ENCODE measurements at regions not wholly inside any gene's neighbourhood (a gene's known extent, or its start where the extent isn't known, plus 50 kb on each side); places are given as distances from the start of the nearest gene placed in this dataset.

DNA sequence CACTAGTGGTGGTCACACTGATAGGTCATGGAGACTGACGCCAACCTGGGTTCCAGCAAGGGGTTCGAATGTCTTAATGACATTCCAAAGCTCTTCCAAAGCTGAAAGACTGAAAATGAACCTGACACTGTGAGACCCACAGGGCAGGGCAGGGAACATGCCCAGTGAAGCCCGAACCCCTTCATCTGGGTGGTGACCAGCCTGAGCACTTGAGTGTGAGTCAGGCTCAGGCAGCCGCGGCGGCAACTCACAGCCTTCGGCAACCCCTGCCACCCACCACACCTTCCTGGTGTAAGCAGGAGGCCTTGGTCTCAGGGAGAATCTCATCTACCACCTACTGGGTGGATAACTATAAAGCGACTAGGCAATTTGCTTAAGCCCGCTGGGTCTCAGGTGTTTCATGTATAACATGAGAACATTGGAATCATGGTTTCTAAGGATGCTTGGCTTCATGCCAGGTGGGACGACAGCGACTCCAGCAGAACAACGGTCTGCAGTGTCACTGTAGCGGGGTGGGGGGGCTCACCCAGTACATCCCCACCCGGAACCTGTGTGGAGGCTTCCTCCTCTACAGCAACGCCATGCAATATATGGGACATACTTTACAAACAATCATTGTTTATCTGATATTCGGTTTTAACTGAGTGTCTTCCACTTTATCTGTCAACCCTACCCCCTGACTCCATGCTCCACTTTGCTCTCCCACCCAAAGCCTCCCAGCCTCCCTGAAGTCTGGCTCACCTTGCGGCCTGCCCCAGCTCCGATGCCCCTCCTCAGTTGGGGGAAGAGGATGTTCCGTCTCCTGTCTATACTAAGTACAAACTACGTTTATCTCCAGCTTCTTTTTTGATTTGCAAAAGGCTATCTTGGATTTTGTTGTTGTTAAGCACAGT lies 125.0 kb upstream of the MEF2A start:
- TF ChIP-seq, protein P1, sequence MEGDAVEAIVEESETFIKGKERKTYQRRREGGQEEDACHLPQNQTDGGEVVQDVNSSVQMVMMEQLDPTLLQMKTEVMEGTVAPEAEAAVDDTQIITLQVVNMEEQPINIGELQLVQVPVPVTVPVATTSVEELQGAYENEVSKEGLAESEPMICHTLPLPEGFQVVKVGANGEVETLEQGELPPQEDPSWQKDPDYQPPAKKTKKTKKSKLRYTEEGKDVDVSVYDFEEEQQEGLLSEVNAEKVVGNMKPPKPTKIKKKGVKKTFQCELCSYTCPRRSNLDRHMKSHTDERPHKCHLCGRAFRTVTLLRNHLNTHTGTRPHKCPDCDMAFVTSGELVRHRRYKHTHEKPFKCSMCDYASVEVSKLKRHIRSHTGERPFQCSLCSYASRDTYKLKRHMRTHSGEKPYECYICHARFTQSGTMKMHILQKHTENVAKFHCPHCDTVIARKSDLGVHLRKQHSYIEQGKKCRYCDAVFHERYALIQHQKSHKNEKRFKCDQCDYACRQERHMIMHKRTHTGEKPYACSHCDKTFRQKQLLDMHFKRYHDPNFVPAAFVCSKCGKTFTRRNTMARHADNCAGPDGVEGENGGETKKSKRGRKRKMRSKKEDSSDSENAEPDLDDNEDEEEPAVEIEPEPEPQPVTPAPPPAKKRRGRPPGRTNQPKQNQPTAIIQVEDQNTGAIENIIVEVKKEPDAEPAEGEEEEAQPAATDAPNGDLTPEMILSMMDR (IDR thresholded peaks at IDR 0.05): no peak
- no peak for TF ChIP-seq POLR2A (IDR thresholded peaks at IDR 0.05)
- TF ChIP-seq EP300 (IDR thresholded peaks at IDR 0.05): no peak
- TF ChIP-seq POLR2AphosphoS5 (IDR thresholded peaks at IDR 0.05): no peak
- intact Hi-C loops (cut with DNase I; ENCODE audit: low total_unique reads): no loop called here
- no peaks in the 10 kb centered on the region for H3K36me3 ChIP-seq
- H3K27me3 ChIP-seq: no peaks in the 10 kb centered on the region
- no peaks in the 10 kb centered on the region for H3K9me3 ChIP-seq
- peak overlapping the region in 3 of 5 donors; percentile 55 to 74 (median 74) for H3K27ac ChIP-seq
- WGBS, 5 donors: 76 to 88% (median 87%) methylated on average over 16 to 20 of the region's 20 CpGs
- peak; percentile 22 to 25 for DNase-seq
- peaks cover 20 to 42% (median 33%) of the 10 kb centered on the region in 4 donors for H3K4me1 ChIP-seq
- no peak overlapping the region for H3K4me3 ChIP-seq

DNA sequence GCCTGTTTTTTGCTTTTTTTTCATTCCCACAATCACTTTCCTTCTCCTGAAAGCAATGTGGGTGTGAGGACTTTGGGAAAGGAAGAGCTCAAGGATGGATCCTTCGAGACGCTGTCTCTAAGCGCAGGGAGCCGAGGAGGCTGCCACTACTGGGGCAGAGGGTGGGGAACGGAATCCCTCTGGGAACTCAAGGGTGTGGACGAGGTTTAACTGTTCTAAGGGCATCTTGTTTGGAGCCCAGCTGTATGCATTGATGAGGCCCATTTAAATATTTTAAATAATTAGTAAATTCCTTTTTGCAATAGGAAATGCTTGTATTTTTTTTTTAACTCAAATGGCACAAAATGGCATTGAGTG lies 124.4 kb upstream of the MEF2A start:
- no peaks in the 10 kb centered on the region for H3K9me3 ChIP-seq
- TF ChIP-seq POLR2A (IDR thresholded peaks at IDR 0.05) (no peak), POLR2AphosphoS5 (IDR thresholded peaks at IDR 0.05) (no peak), EP300 (IDR thresholded peaks at IDR 0.05) (no peak)
- TF ChIP-seq, protein P1 (IDR thresholded peaks at IDR 0.05): no peak
- intact Hi-C loops (cut with DNase I; ENCODE audit: low total_unique reads): no loop called here
- H3K36me3 ChIP-seq: no peaks in the 10 kb centered on the region
- DNase-seq: no peak
- H3K27ac ChIP-seq: peak overlapping the region in 3 of 5 donors; percentile 55 to 74 (median 74)
- no peaks in the 10 kb centered on the region for H3K27me3 ChIP-seq
- H3K4me1 ChIP-seq: peaks cover 20 to 38% (median 32%) of the 10 kb centered on the region in 4 donors
- WGBS, 5 donors: 80 to 93% (median 87%) methylated on average over 6 of the region's 6 CpGs
- no peak overlapping the region for H3K4me3 ChIP-seq

DNA sequence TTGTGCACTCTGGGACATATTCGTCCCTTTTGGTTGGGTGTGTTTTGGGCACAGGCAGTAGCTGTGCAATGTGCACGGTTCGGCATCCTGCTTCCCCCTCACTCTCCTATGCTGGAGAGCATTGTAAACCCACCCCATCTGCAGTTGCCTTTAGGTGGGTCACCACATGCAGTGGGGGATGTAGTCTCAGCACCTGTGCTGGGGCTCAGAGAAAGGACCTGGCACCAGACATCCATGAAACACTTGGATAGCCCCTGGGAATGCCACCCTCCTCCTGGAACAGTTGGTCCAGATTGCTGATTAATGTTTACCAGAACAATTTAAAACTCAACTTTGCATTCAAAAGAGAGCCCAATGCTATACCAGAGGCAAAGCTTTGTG lies 123.9 kb upstream of the MEF2A start:
- TF ChIP-seq EP300 (IDR thresholded peaks at IDR 0.05): no peak
- TF ChIP-seq, protein P1 (IDR thresholded peaks at IDR 0.05): no peak
- no peak for TF ChIP-seq POLR2AphosphoS5 (IDR thresholded peaks at IDR 0.05)
- no peak for TF ChIP-seq POLR2A (IDR thresholded peaks at IDR 0.05)
- Histone ChIP-seq H3K4me3 (no peak overlapping the region), H3K9me3 (no peaks in the 10 kb centered on the region), H3K27ac (peak overlapping the region; percentile 47 to 74 (median 66)), H3K36me3 (no peaks in the 10 kb centered on the region), H3K27me3 (no peaks in the 10 kb centered on the region), H3K4me1 (peaks cover 20 to 38% (median 32%) of the 10 kb centered on the region in 4 donors)
- 58 to 84% (median 72%) methylated on average over 3 of the region's 3 CpGs for WGBS, 5 donors
- DNase-seq: peak in 1 of 2 donors; percentile 20
- intact Hi-C loops (cut with DNase I; ENCODE audit: low total_unique reads): no loop called here

DNA sequence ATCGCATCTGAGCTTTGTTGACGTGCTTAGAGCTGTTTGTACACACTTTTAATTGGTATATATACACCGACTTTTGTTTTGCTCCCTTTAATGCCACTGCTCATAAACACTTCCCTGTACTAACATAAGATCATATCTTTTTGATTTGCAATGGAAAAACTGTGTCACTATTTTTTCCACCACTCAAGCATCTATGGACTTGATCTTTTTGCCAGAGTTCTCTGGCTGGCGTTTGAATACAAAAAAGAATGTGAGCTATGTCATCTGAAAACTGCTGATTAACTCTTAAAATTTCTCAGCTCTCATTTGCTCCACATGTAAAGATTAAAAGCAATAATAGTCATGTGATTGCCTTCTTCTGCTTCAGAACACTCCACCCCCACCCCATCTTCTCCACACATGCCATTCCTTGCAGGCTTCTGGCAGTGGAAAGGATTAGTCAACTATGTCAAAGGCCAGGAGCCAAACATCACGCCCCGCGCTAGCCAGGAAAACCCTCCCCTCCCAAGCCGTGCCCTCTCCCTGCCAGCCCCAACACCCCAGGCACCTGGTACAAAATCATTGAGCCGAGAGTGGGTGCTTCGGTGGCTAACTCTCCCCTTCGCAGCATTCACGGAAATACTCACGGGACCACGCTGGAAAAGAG lies 123.4 kb upstream of the MEF2A start:
- H3K36me3 ChIP-seq: no peaks in the 10 kb centered on the region
- no peaks in the 10 kb centered on the region for H3K9me3 ChIP-seq
- H3K4me3 ChIP-seq: peak overlapping the region in 1 of 4 donors; percentile 2
- 25 to 30% (median 27%) methylated on average over 14 of the region's 14 CpGs for WGBS, 5 donors
- intact Hi-C loops (cut with DNase I; ENCODE audit: low total_unique reads): no loop called here
- DNase-seq: peak; percentile 71 to 84
- TF ChIP-seq EP300 (IDR thresholded peaks at IDR 0.05) (no peak), POLR2AphosphoS5 (IDR thresholded peaks at IDR 0.05) (peak in 2 of 3 donors; percentile 69 to 84)
- peak overlapping the region in 4 of 5 donors; percentile 55 to 74 (median 70) for H3K27ac ChIP-seq
- H3K27me3 ChIP-seq: no peaks in the 10 kb centered on the region
- H3K4me1 ChIP-seq: peaks cover 20 to 42% (median 31%) of the 10 kb centered on the region in 4 donors

All from stomach (tissue), 8 donors.